ENCODE measurements at regions not wholly inside any gene's neighbourhood (a gene's known extent, or its start where the extent isn't known, plus 50 kb on each side); places are given as distances from the start of the nearest gene placed in this dataset.

DNA sequence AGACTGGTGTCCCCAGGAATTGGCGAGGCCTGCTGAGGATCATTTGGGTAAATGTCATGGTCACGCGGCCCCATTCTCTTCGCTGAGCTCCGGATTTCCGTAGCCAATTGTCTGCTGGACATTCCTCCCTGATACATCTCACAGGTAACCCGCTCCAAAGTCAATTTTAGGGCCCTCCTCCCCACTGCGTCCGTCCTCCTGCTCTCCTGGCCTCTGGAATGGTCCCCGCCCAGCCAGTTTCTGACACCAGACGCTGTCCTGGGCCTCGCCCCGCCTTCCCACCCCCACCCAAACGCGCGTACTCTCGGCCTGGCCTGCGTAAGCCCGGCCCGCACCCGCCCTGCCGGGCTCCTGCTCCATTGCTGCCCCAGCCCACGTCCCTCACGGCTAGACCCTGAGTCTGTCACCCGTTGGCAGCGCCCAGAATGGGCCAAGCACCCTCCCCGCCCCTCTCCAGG, 202.0 kb downstream of the AUH start:
- Histone ChIP-seq H3K9me1 (replicated peaks; ENCODE audit: control insufficient read depth, extremely low read depth, insufficient read depth, low read length) (no peaks in the 10 kb centered on the region), H3K4me1 (ENCODE audit: control insufficient read depth, extremely low read depth, insufficient read depth, low read length) (peaks cover 9% of the 10 kb centered on the region), H3K79me2 (ENCODE audit: control insufficient read depth, insufficient read depth, low read length) (no peaks in the 10 kb centered on the region), H3K4me3 (replicated peaks in 1 of 3; ENCODE audit: insufficient read depth in 1 of 3, low read depth in 1 of 3, low read length in 3 of 3) (peak overlapping the region in 1 of 3 experiments; percentile 16), H3K27me3 (ENCODE audit: control insufficient read depth in 2 of 2, insufficient read depth in 2 of 2, low read length in 2 of 2) (no peaks in the 10 kb centered on the region), H3K27ac (ENCODE audit: insufficient read depth, low read depth, low read length) (no peak overlapping the region), H3K36me3 (ENCODE audit: control insufficient read depth in 2 of 2, extremely low read depth in 1 of 2, insufficient read depth in 2 of 2, low read length in 2 of 2) (no peaks in the 10 kb centered on the region), H3K4me2 (ENCODE audit: insufficient read depth, low read length) (no peak overlapping the region), H2AFZ (ENCODE audit: low read depth, low read length) (peak overlapping the region; percentile 8), H3K9ac (replicated peaks; ENCODE audit: extremely low read depth, insufficient read depth, low read length) (no peak overlapping the region), H4K20me1 (replicated peaks; ENCODE audit: control insufficient read depth, extremely low read depth, insufficient read depth, low read length) (no peaks in the 10 kb centered on the region), H3K9me3 (replicated peaks; ENCODE audit: control insufficient read depth, insufficient read depth, low read length) (no peaks in the 10 kb centered on the region)
- BruUV-seq (replicated peaks) = no TSS peak
- ChIA-PET CTCF (interaction anchor here (0.6 to 0.8 kb wide), 2 partner anchors 16 to 41 kb away, joined by 3 read pairs; no protein-coding TSS in a partner anchor), POLR2A (no interaction called here)
- dilution Hi-C loops (cut with MboI; ENCODE audit: extremely low pct_ligation_motif_present, low sequenced_read_pairs) = no loop called here
- DNase-seq (ENCODE audit: low read depth, low spot score) (no peak), FAIRE-seq (no peak)
- intact Hi-C loops (cut with micrococcal nuclease) = loop anchor here (5.0 kb wide), 1 partner anchor 97 kb away; no protein-coding TSS in a partner anchor
- TF ChIP-seq, protein P1, sequence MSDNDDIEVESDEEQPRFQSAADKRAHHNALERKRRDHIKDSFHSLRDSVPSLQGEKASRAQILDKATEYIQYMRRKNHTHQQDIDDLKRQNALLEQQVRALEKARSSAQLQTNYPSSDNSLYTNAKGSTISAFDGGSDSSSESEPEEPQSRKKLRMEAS (IDR thresholded peaks at IDR 0.05; ENCODE audit: insufficient read depth, insufficient read length) = no peak
- TF ChIP-seq GATA2 (IDR thresholded peaks at IDR 0.05; ENCODE audit: insufficient read depth, insufficient read length, low read depth, low read length) = no peak
- TF ChIP-seq, protein P2, sequence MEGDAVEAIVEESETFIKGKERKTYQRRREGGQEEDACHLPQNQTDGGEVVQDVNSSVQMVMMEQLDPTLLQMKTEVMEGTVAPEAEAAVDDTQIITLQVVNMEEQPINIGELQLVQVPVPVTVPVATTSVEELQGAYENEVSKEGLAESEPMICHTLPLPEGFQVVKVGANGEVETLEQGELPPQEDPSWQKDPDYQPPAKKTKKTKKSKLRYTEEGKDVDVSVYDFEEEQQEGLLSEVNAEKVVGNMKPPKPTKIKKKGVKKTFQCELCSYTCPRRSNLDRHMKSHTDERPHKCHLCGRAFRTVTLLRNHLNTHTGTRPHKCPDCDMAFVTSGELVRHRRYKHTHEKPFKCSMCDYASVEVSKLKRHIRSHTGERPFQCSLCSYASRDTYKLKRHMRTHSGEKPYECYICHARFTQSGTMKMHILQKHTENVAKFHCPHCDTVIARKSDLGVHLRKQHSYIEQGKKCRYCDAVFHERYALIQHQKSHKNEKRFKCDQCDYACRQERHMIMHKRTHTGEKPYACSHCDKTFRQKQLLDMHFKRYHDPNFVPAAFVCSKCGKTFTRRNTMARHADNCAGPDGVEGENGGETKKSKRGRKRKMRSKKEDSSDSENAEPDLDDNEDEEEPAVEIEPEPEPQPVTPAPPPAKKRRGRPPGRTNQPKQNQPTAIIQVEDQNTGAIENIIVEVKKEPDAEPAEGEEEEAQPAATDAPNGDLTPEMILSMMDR (IDR thresholded peaks at IDR 0.05; ENCODE audit: extremely low read depth in 1 of 2, insufficient read depth in 1 of 2, low read depth in 1 of 2, low read length in 2 of 2) = no peak
- TF ChIP-seq MYC (IDR thresholded peaks at IDR 0.05; ENCODE audit: low read depth, low read length) = no peak
- TF ChIP-seq EZH2 (IDR thresholded peaks at IDR 0.05; ENCODE audit: borderline replicate concordance, low read depth, low read length, severe bottlenecking) = no peak
- no peak for TF ChIP-seq FOS (IDR thresholded peaks at IDR 0.05; ENCODE audit: borderline replicate concordance, insufficient read depth, low read length)
- TF ChIP-seq POLR2AphosphoS5 (IDR thresholded peaks at IDR 0.05; ENCODE audit: insufficient read depth, low read depth, low read length) = no peak
- no peak for TF ChIP-seq JUN (IDR thresholded peaks at IDR 0.05; ENCODE audit: borderline replicate concordance, insufficient read depth, insufficient read length, low read depth)
- no peak for TF ChIP-seq POLR2A (IDR thresholded peaks at IDR 0.05; ENCODE audit: low read depth, low read length)
